ENCODE measurements at regions not wholly inside any gene's neighbourhood (a gene's known extent, or its start where the extent isn't known, plus 50 kb on each side); places are given as distances from the start of the nearest gene placed in this dataset.
"Not testable (repeated sequence)": the region's sequence is repeated elsewhere in the genome, so short reads cannot be mapped to it uniquely, and the experiment has no call there.

- DNase-seq (ENCODE audit: extremely low read depth, low read depth), result no peak
- no peak for TF ChIP-seq CTCF (IDR thresholded peaks at IDR 0.05; ENCODE audit: low read depth, low read length)
Measured at GRCh38 chr7:148514236-148514635, 76.3 kb upstream of the C7orf33 start.

- TF ChIP-seq CTCF (IDR thresholded peaks at IDR 0.05; ENCODE audit: low read depth, low read length), result no peak
- DNase-seq (ENCODE audit: extremely low read depth, low read depth), result no peak
Measured at GRCh38 chr7:148515237-148515636, 75.3 kb upstream of the C7orf33 start.

GRCh38 chr7:148515728-148516695 is 74.6 kb upstream of the C7orf33 start:
- TF ChIP-seq CTCF (IDR thresholded peaks at IDR 0.05; ENCODE audit: low read depth, low read length), result no peak
- DNase-seq (ENCODE audit: extremely low read depth, low read depth), result no peak

GRCh38 chr7:148519386-148519785 is 71.2 kb upstream of the C7orf33 start:
- DNase-seq (ENCODE audit: extremely low read depth, low read depth), result not testable (repeated sequence)

- TF ChIP-seq CTCF (IDR thresholded peaks at IDR 0.05; ENCODE audit: low read depth, low read length), result no peak
- DNase-seq (ENCODE audit: extremely low read depth, low read depth), result no peak
Measured at GRCh38 chr7:148521271-148521670, 69.3 kb upstream of the C7orf33 start.

- TF ChIP-seq CTCF (IDR thresholded peaks at IDR 0.05; ENCODE audit: low read depth, low read length), result no peak
Measured at GRCh38 chr7:148523550-148523949, 67.0 kb upstream of the C7orf33 start.

GRCh38 chr7:148524479-148525224 is 65.9 kb upstream of the C7orf33 start:
- no peak for TF ChIP-seq CTCF (IDR thresholded peaks at IDR 0.05; ENCODE audit: low read depth, low read length)
- DNase-seq (ENCODE audit: extremely low read depth, low read depth), result no peak

More at GRCh38 chr7:148523550-148523949, 67.0 kb upstream of the C7orf33 start:
- no peak for DNase-seq (ENCODE audit: extremely low read depth, low read depth)
